Gastrocnemius medialis (tissue), 4 donors: ENCODE measurements at regions not wholly inside any gene's neighbourhood (a gene's known extent, or its start where the extent isn't known, plus 50 kb on each side); places are given as distances from the start of the nearest gene placed in this dataset.
"Not testable (repeated sequence)": the region's sequence is repeated elsewhere in the genome, so short reads cannot be mapped to it uniquely, and the experiment has no call there.

Source experiments
- ATAC-seq, 2 donors: fragments of 150-250 bp; one replicate each; pipeline ENCODE4 v1.9.1; 2016
- DNase-seq, 2 donors: peaks; one replicate each; pipeline ENCODE4 v3.0.0-alpha.2; 2019
- H3K27ac ChIP-seq, 4 donors: fragments of 200-600 bp; sonication (generic); 1 replicate in 1 of 4; 2 replicates in 3 of 4; pipeline ENCODE4 v1.5.1; 2016 to 2018; ENCODE audit warnings: mild to moderate bottlenecking in 2 of 4, moderate library complexity in 1 of 4
- H3K27me3 ChIP-seq, 3 donors: fragments of 200-600 bp; sonication (generic) in 2 of 3; 1 replicate in 1 of 3; 2 replicates in 2 of 3; pipeline versions ENCODE4 v1.5.1 to v1.6.0; 2016 to 2019; ENCODE audit warnings: mild to moderate bottlenecking in 1 of 3, moderate library complexity in 1 of 3
- H3K36me3 ChIP-seq, 2 donors: fragments of 200-600 bp; sonication (generic) in 1 of 2; one replicate each; pipeline ENCODE4 v1.5.1; 2017 to 2018
- H3K4me1 ChIP-seq, 2 donors: fragments of 200-600 bp; sonication (generic) in 1 of 2; one replicate each; pipeline ENCODE4 v1.5.1; 2016 to 2017; ENCODE audit warnings: mild to moderate bottlenecking in 2 of 2
- H3K4me3 ChIP-seq, 4 donors: fragments of 200-600 bp; sonication (generic) in 3 of 4; 1 replicate in 1 of 4; 2 replicates in 3 of 4; pipeline ENCODE4 v1.5.1; 2016 to 2019; ENCODE audit warnings: mild to moderate bottlenecking in 2 of 4
- H3K9me3 ChIP-seq, 3 donors: fragments of 200-600 bp; sonication (generic) in 2 of 3; 1 replicate in 1 of 3; 2 replicates in 2 of 3; pipeline ENCODE4 v1.5.1; 2016 to 2019
- CTCF ChIP-seq, 5 experiments: fragments of 450-650 bp in 3 of 5; fragments of 200-600 bp in 2 of 5; sonication (generic) in 2 of 5; IDR thresholded peaks in 4 of 5; conservative IDR thresholded peaks in 1 of 5; 1 replicate in 4 of 5; 2 replicates in 1 of 5; pipeline ENCODE4 v1.5.1; 2016 to 2019; ENCODE audit warnings: antibody characterized with exemption in 5 of 5, mild to moderate bottlenecking in 3 of 5, moderate library complexity in 3 of 5
- POLR2A ChIP-seq, 2 donors: fragments of 450-650 bp; IDR thresholded peaks; one replicate each; pipeline ENCODE4 v1.6.1; 2017; ENCODE audit warnings: antibody characterized with exemption in 2 of 2, mild to moderate bottlenecking in 2 of 2, moderate library complexity in 2 of 2
- in situ Hi-C, 4 donors: fragments of 200-750 bp; cut with MboI; loops; one replicate each; pipeline versions ENCODE4 v1.15.0 to v1.8.0; 2017; ENCODE audit warnings: low sequenced_read_pairs in 4 of 4
- intact Hi-C: fragments of 100-400 bp; cut with DNase I; formaldehyde crosslinking; loops from one replicate; pipeline ENCODE4 v1.15.1; 2023; ENCODE audit warnings: low total_unique reads

GRCh38 chr17:63295288-63295687 is 150.8 kb downstream of the CYB561 start:
- no peaks in the 10 kb centered on the region for H3K4me1 ChIP-seq
- H3K36me3 ChIP-seq: no peaks in the 10 kb centered on the region
- no peak overlapping the region for H3K27ac ChIP-seq
- no peak overlapping the region for H3K4me3 ChIP-seq
- intact Hi-C loops: no loop called here
- TF ChIP-seq POLR2A (IDR thresholded peaks at IDR 0.05) (no peak), CTCF (IDR thresholded peaks at IDR 0.05 in 4 of 5, conservative IDR thresholded peaks at IDR 0.05 in 1 of 5) (no peak)
- no peak for ATAC-seq
- H3K9me3 ChIP-seq: no peaks in the 10 kb centered on the region
- DNase-seq: no peak
- in situ Hi-C loops: loop anchor here in 1 of 4 donors (25.0 kb wide), 1 partner anchor 92 kb away; no protein-coding TSS in a partner anchor
- H3K27me3 ChIP-seq: no peaks in the 10 kb centered on the region

GRCh38 chr17:63295839-63296590 is 150.1 kb downstream of the CYB561 start:
- Histone ChIP-seq H3K4me3 (no peak overlapping the region), H3K36me3 (no peaks in the 10 kb centered on the region), H3K9me3 (no peaks in the 10 kb centered on the region), H3K4me1 (no peaks in the 10 kb centered on the region), H3K27me3 (no peaks in the 10 kb centered on the region), H3K27ac (no peak overlapping the region)
- no peak for TF ChIP-seq CTCF (IDR thresholded peaks at IDR 0.05 in 4 of 5, conservative IDR thresholded peaks at IDR 0.05 in 1 of 5)
- TF ChIP-seq POLR2A (IDR thresholded peaks at IDR 0.05): no peak
- DNase-seq: no peak
- in situ Hi-C loops (loop anchor here in 1 of 4 donors (25.0 kb wide), 1 partner anchor 91 kb away; no protein-coding TSS in a partner anchor), intact Hi-C loops (no loop called here)
- ATAC-seq: no peak

GRCh38 chr17:63298916-63299315 is 147.2 kb downstream of the CYB561 start:
- H3K27ac ChIP-seq, DNase-seq, H3K27me3 ChIP-seq, H3K4me1 ChIP-seq, intact Hi-C loops, H3K4me3 ChIP-seq, H3K9me3 ChIP-seq, H3K36me3 ChIP-seq, ATAC-seq: not testable (repeated sequence)
- in situ Hi-C loops: loop anchor here in 1 of 4 donors (25.0 kb wide), 1 partner anchor 88 kb away; no protein-coding TSS in a partner anchor

GRCh38 chr17:63304704-63305261 is 141.3 kb downstream of the CYB561 start:
- H3K36me3 ChIP-seq: no peaks in the 10 kb centered on the region
- no peaks in the 10 kb centered on the region for H3K9me3 ChIP-seq
- no peaks in the 10 kb centered on the region for H3K4me1 ChIP-seq
- no peak for DNase-seq
- intact Hi-C loops: no loop called here
- H3K4me3 ChIP-seq: no peak overlapping the region
- no peaks in the 10 kb centered on the region for H3K27me3 ChIP-seq
- TF ChIP-seq POLR2A (IDR thresholded peaks at IDR 0.05): no peak
- no peak overlapping the region for H3K27ac ChIP-seq
- in situ Hi-C loops: no loop called here
- no peak for ATAC-seq

- Histone ChIP-seq H3K36me3 (no peaks in the 10 kb centered on the region), H3K4me1 (no peaks in the 10 kb centered on the region), H3K27ac (no peak overlapping the region), H3K9me3 (no peaks in the 10 kb centered on the region), H3K4me3 (no peak overlapping the region), H3K27me3 (no peaks in the 10 kb centered on the region)
- intact Hi-C loops: no loop called here
- in situ Hi-C loops: no loop called here
- TF ChIP-seq CTCF (IDR thresholded peaks at IDR 0.05 in 4 of 5, conservative IDR thresholded peaks at IDR 0.05 in 1 of 5) (no peak), POLR2A (IDR thresholded peaks at IDR 0.05) (no peak)
- ATAC-seq: no peak
- no peak for DNase-seq
These were observed 140.2 kb downstream of the CYB561 start for GRCh38 chr17:63305857-63306256.
